CD4-positive, alpha-beta T cell (primary cell): ENCODE measurements at regions not wholly inside any gene's neighbourhood (a gene's known extent, or its start where the extent isn't known, plus 50 kb on each side); places are given as distances from the start of the nearest gene placed in this dataset.

Source experiments
- ATAC-seq: fragments of 200-7000 bp; cut with Tn5 transposase; one replicate; pipeline ENCODE4 v1.10.0; 2022; ENCODE audit warnings: mild to moderate bottlenecking; ENCODE audit not compliant: poor library complexity
- CTCF ChIA-PET: fragments of 350-600 bp; sonication (Branson Sonifier 250); formaldehyde crosslinking; loops from one replicate; lab custom pipeline; 2021; ENCODE audit warnings: antibody characterized with exemption, inconsistent platforms; lab: Charles Lee
- POLR2A ChIA-PET: fragments of 350-600 bp; sonication (Branson Sonifier 250); formaldehyde crosslinking; loops from one replicate; lab custom pipeline; 2021; ENCODE audit warnings: antibody characterized with exemption, inconsistent platforms; lab: Charles Lee
- DNase-seq, 14 experiments: peaks; one replicate each; pipeline ENCODE4 v3.0.0-alpha.2; 2013 to 2020; ENCODE audit warnings: mixed read lengths in 2 of 14
- H3K27ac ChIP-seq, 2 donors: one replicate each; pipeline versions ENCODE4 v1.5.1 to v1.7.0; 2013; ENCODE audit warnings: low read length in 2 of 2, low read depth in 1 of 2, mild to moderate bottlenecking in 1 of 2
- H3K27me3 ChIP-seq, 2 experiments: 1 replicate in 1 of 2; 2 replicates in 1 of 2; pipeline versions ENCODE4 v1.6.1 to v1.7.0; 2013; ENCODE audit warnings: low read length in 2 of 2, control low read depth in 1 of 2, mild to moderate bottlenecking in 1 of 2, moderate library complexity in 1 of 2; ENCODE audit not compliant: insufficient read depth in 2 of 2, control insufficient read depth in 1 of 2
- H3K36me3 ChIP-seq: one replicate; pipeline ENCODE4 v1.6.1; 2013; ENCODE audit warnings: low read length, control low read depth; ENCODE audit not compliant: insufficient read depth
- H3K4me1 ChIP-seq: one replicate; pipeline ENCODE4 v1.6.1; 2013; ENCODE audit warnings: low read length, control low read depth; ENCODE audit not compliant: insufficient read depth
- H3K4me3 ChIP-seq: one replicate; pipeline ENCODE4 v1.5.1; 2013; ENCODE audit warnings: mild to moderate bottlenecking, low read length, moderate library complexity
- H3K9me3 ChIP-seq, 2 experiments: 1 replicate in 1 of 2; 2 replicates in 1 of 2; pipeline versions ENCODE4 v1.6.1 to v1.7.0; 2013; ENCODE audit warnings: low read length in 2 of 2, mild to moderate bottlenecking in 2 of 2, control low read depth in 1 of 2, moderate library complexity in 1 of 2; ENCODE audit not compliant: control insufficient read depth in 1 of 2, insufficient read depth in 1 of 2
- H3K27ac Mint-ChIP-seq: one replicate; pipeline ENCODE4 v1.8.0; 2020; ENCODE audit warnings: mixed read lengths
- H3K27me3 Mint-ChIP-seq: one replicate; pipeline ENCODE4 v1.8.0; 2021; ENCODE audit warnings: mixed read lengths
- H3K36me3 Mint-ChIP-seq: one replicate; pipeline ENCODE4 v1.8.0; 2021; ENCODE audit warnings: low read depth, mixed read lengths
- H3K4me1 Mint-ChIP-seq: one replicate; pipeline ENCODE4 v1.8.0; 2021; ENCODE audit warnings: low read depth, mixed read lengths
- H3K4me3 Mint-ChIP-seq: one replicate; pipeline ENCODE4 v1.8.0; 2020; ENCODE audit warnings: mild to moderate bottlenecking, mixed read lengths
- H3K9me3 Mint-ChIP-seq: one replicate; pipeline ENCODE4 v1.8.0; 2020; ENCODE audit warnings: mixed read lengths
- intact Hi-C, 2 experiments: fragments of 100-400 bp; cut with DNase I in 1 of 2; cut with micrococcal nuclease in 1 of 2; formaldehyde crosslinking; loops; one replicate each; pipeline versions ENCODE4 v1.15.1 to v1.9.0; 2023 to 2025; cut with DNase I, micrococcal nuclease
- TF ChIP-seq, protein P1 (sequence below): fragments of 200-600 bp; IDR thresholded peaks from one replicate; pipeline ENCODE4 v1.8.0; 2022; ENCODE audit warnings: antibody characterized with exemption, mild to moderate bottlenecking

- CTCF ChIA-PET: no interaction called here
- no peaks in the 10 kb centered on the region for H3K9me3 ChIP-seq
- no peaks in the 10 kb centered on the region for H3K4me1 ChIP-seq
- H3K27me3 Mint-ChIP-seq: no peaks in the 10 kb centered on the region
- no peak overlapping the region for H3K4me3 ChIP-seq
- H3K27ac Mint-ChIP-seq: no peak overlapping the region
- H3K4me1 Mint-ChIP-seq: no peaks in the 10 kb centered on the region
- TF ChIP-seq, protein P1, sequence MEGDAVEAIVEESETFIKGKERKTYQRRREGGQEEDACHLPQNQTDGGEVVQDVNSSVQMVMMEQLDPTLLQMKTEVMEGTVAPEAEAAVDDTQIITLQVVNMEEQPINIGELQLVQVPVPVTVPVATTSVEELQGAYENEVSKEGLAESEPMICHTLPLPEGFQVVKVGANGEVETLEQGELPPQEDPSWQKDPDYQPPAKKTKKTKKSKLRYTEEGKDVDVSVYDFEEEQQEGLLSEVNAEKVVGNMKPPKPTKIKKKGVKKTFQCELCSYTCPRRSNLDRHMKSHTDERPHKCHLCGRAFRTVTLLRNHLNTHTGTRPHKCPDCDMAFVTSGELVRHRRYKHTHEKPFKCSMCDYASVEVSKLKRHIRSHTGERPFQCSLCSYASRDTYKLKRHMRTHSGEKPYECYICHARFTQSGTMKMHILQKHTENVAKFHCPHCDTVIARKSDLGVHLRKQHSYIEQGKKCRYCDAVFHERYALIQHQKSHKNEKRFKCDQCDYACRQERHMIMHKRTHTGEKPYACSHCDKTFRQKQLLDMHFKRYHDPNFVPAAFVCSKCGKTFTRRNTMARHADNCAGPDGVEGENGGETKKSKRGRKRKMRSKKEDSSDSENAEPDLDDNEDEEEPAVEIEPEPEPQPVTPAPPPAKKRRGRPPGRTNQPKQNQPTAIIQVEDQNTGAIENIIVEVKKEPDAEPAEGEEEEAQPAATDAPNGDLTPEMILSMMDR: no peak
- DNase-seq: no peak
- no peak for ATAC-seq
- intact Hi-C loops: no loop called here
- no peak overlapping the region for H3K4me3 Mint-ChIP-seq
- H3K36me3 Mint-ChIP-seq: no peaks in the 10 kb centered on the region
- POLR2A ChIA-PET: no interaction called here
- H3K9me3 Mint-ChIP-seq: peaks cover 4% of the 10 kb centered on the region
- H3K36me3 ChIP-seq: no peaks in the 10 kb centered on the region
- H3K27me3 ChIP-seq: no peaks in the 10 kb centered on the region
- H3K27ac ChIP-seq: no peak overlapping the region
Observed at GRCh38 chr12:98074286-98074685, 441.1 kb upstream of the TMPO start.

- Mint-ChIP-seq H3K4me3 (no peak overlapping the region), H3K36me3 (no peaks in the 10 kb centered on the region), H3K27me3 (peaks cover 10% of the 10 kb centered on the region), H3K27ac (no peak overlapping the region), H3K9me3 (no peaks in the 10 kb centered on the region), H3K4me1 (no peaks in the 10 kb centered on the region)
- intact Hi-C loops: no loop called here
- peaks cover 0 to 2% of the 10 kb centered on the region in 2 experiments for H3K27me3 ChIP-seq
- H3K36me3 ChIP-seq: no peaks in the 10 kb centered on the region
- H3K9me3 ChIP-seq: peaks cover 0 to 3% of the 10 kb centered on the region in 2 experiments
- H3K4me1 ChIP-seq: no peaks in the 10 kb centered on the region
- POLR2A ChIA-PET: no interaction called here
- no peak overlapping the region for H3K4me3 ChIP-seq
- no peak overlapping the region for H3K27ac ChIP-seq
- TF ChIP-seq, protein P1: no peak
- ATAC-seq: no peak
- DNase-seq: no peak
- CTCF ChIA-PET: no interaction called here
Observed at GRCh38 chr12:98084391-98084790, 431.0 kb upstream of the TMPO start.

DNA sequence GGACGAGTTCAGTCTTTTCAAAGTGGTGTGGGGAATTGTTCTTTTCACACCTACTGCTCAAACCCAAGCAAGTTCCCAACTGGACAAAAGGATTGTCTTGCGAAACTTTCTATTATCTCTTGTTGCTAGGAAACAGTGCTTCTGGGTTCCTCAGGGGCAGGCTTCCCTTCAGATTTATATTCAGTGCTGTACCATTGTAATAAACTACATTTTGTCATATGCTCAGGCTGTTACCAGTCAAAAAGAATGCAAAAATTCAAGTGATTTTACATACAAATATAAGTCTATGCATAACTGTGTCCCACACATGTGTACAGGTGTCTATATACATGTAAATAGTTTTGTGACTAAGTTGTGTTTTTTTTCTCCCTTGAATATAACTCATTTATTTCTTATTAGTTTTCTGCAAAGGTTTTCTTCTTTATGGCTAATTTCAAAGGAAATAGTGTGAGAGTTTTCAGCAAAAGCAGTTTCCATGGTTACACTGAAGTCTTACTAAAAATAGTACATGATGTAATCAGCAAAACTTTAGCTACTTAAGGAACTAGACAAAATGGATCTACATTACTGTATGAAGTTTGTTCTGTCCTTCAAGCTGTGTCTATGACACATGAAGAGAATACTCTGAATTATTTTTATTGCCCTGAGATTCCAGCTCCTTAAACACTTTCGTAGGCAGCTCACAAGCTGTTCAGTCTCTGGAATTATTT lies 430.2 kb upstream of the TMPO start:
- POLR2A ChIA-PET: no interaction called here
- H3K36me3 ChIP-seq: no peaks in the 10 kb centered on the region
- H3K9me3 ChIP-seq: peaks cover 0 to 3% of the 10 kb centered on the region in 2 experiments
- H3K27me3 Mint-ChIP-seq: peaks cover 11% of the 10 kb centered on the region
- no peaks in the 10 kb centered on the region for H3K4me1 ChIP-seq
- TF ChIP-seq, protein P1: no peak
- H3K27me3 ChIP-seq: no peaks in the 10 kb centered on the region
- CTCF ChIA-PET: no interaction called here
- H3K36me3 Mint-ChIP-seq: no peaks in the 10 kb centered on the region
- no peak overlapping the region for H3K4me3 ChIP-seq
- H3K27ac Mint-ChIP-seq: no peak overlapping the region
- H3K9me3 Mint-ChIP-seq: no peaks in the 10 kb centered on the region
- no peak overlapping the region for H3K4me3 Mint-ChIP-seq
- intact Hi-C loops: no loop called here
- H3K4me1 Mint-ChIP-seq: no peaks in the 10 kb centered on the region
- DNase-seq: no peak
- ATAC-seq: no peak
- H3K27ac ChIP-seq: no peak overlapping the region
